Adrenal gland (tissue), 9 donors: ENCODE measurements at regions not wholly inside any gene's neighbourhood (a gene's known extent, or its start where the extent isn't known, plus 50 kb on each side); places are given as distances from the start of the nearest gene placed in this dataset.
A peak's percentile ranks its signal among the peaks of the same experiment; 100 is the strongest.

Experiments
- DNase-seq, 7 donors: peaks; one replicate each; pipeline ENCODE4 v3.0.0-alpha.2; 2019 to 2020
- H3K27ac ChIP-seq, 5 donors: fragments of 200-600 bp; sonication (generic) in 4 of 5; 1 replicate in 3 of 5; 2 replicates in 2 of 5; pipeline versions ENCODE4 v1.5.1 to v1.8.0; 2016 to 2020; ENCODE audit warnings: mild to moderate bottlenecking in 1 of 5
- H3K27me3 ChIP-seq: fragments of 200-600 bp; 2 replicates; pipeline ENCODE4 v1.8.0; 2021
- H3K36me3 ChIP-seq, 2 donors: fragments of 200-600 bp; replicated peaks in 1 of 2; 1 replicate in 1 of 2; 2 replicates in 1 of 2; pipeline versions ENCODE4 v1.5.1 to v1.8.0; 2018 to 2022
- H3K4me1 ChIP-seq, 2 donors: fragments of 200-600 bp; replicated peaks in 1 of 2; 1 replicate in 1 of 2; 2 replicates in 1 of 2; pipeline versions ENCODE4 v1.5.1 to v1.8.0; 2018 to 2021
- H3K4me3 ChIP-seq, 4 donors: fragments of 200-600 bp; sonication (generic) in 3 of 4; one replicate each; pipeline ENCODE4 v1.5.1; 2016 to 2018
- H3K9me3 ChIP-seq, 3 donors: fragments of 200-600 bp; sonication (generic) in 1 of 3; replicated peaks in 1 of 3; 1 replicate in 2 of 3; 2 replicates in 1 of 3; pipeline versions ENCODE4 v1.5.1 to v1.8.0; 2016 to 2021
- CTCF ChIP-seq, 6 experiments: fragments of 450-650 bp in 4 of 6; fragments of 200-600 bp in 2 of 6; sonication (generic) in 1 of 6; IDR thresholded peaks; 1 replicate in 5 of 6; 2 replicates in 1 of 6; pipeline versions ENCODE4 v1.5.1 to v1.8.0; 2016 to 2021; ENCODE audit warnings: antibody characterized with exemption in 6 of 6, mild to moderate bottlenecking in 2 of 6, moderate library complexity in 1 of 6
- POLR2A ChIP-seq, 2 donors: fragments of 450-650 bp; IDR thresholded peaks; one replicate each; pipeline ENCODE4 v1.6.1; 2017; ENCODE audit warnings: antibody characterized with exemption in 2 of 2, mild to moderate bottlenecking in 2 of 2, moderate library complexity in 1 of 2
- WGBS, 4 donors: extraction: QIAGEN DNeasy Blood & Tissue Kit in 2 of 4; methylation state at CpG; one replicate each; pipeline versions ENCODE4 v1.1.5 to v1.1.7; 2013 to 2017; 5-methylcytosine and 5-hydroxymethylcytosine counted together
- intact Hi-C, 2 donors: fragments of 100-400 bp; cut with DNase I; formaldehyde crosslinking; loops; one replicate each; pipeline versions ENCODE4 v1.14.1 to v1.15.0; 2022 to 2023
- donor health status: healthy with polysubstance abuse.
- donor health status: Bipolar disorder and iron deficiency.
- donor health status: DM: yes; HTN: yes; CAD: no.
- donor health status: DM: no; HTN: no; CAD: no.
- donor health status: DM: no; HTN: no; CAD: no.

GRCh38 chr19:5269279-5269678 is 71.3 kb downstream of the PTPRS start:
- 89 to 95% (median 94%) methylated on average over 13 to 17 of the region's 17 CpGs for WGBS, 4 donors
- Histone ChIP-seq H3K4me3 (no peak overlapping the region), H3K4me1 (no peaks in the 10 kb centered on the region), H3K27me3 (no peaks in the 10 kb centered on the region), H3K27ac (no peak overlapping the region), H3K36me3 (peaks cover 0 to 35% of the 10 kb centered on the region in 2 donors), H3K9me3 (no peaks in the 10 kb centered on the region)
- TF ChIP-seq POLR2A (IDR thresholded peaks at IDR 0.05): no peak
- no peak for TF ChIP-seq CTCF (IDR thresholded peaks at IDR 0.05)
- no peak for DNase-seq
- intact Hi-C loops: no loop called here

GRCh38 chr19:5268801-5269200 is 71.8 kb downstream of the PTPRS start:
- peaks cover 0 to 37% of the 10 kb centered on the region in 2 donors for H3K36me3 ChIP-seq
- TF ChIP-seq POLR2A (IDR thresholded peaks at IDR 0.05): no peak
- TF ChIP-seq CTCF (IDR thresholded peaks at IDR 0.05): no peak
- H3K27me3 ChIP-seq: no peaks in the 10 kb centered on the region
- H3K4me3 ChIP-seq: no peak overlapping the region
- no peaks in the 10 kb centered on the region for H3K9me3 ChIP-seq
- intact Hi-C loops: no loop called here
- peak in 1 of 7 donors; percentile 19 for DNase-seq
- WGBS, 4 donors: 84 to 97% (median 85%) methylated on average over 9 to 13 of the region's 13 CpGs
- no peak overlapping the region for H3K27ac ChIP-seq
- no peaks in the 10 kb centered on the region for H3K4me1 ChIP-seq

- 85 to 100% (median 87%) methylated on average over 1 to 9 of the region's 9 CpGs for WGBS, 4 donors
- Histone ChIP-seq H3K27ac (no peak overlapping the region), H3K4me3 (no peak overlapping the region), H3K9me3 (no peaks in the 10 kb centered on the region), H3K36me3 (peaks cover 0 to 22% of the 10 kb centered on the region in 2 donors), H3K27me3 (no peaks in the 10 kb centered on the region), H3K4me1 (no peaks in the 10 kb centered on the region)
- intact Hi-C loops: no loop called here
- TF ChIP-seq POLR2A (IDR thresholded peaks at IDR 0.05) (no peak), CTCF (IDR thresholded peaks at IDR 0.05) (no peak)
- no peak for DNase-seq
These were observed 75.4 kb downstream of the PTPRS start for GRCh38 chr19:5265260-5265659.

- TF ChIP-seq POLR2A (IDR thresholded peaks at IDR 0.05) (no peak), CTCF (IDR thresholded peaks at IDR 0.05) (no peak)
- Histone ChIP-seq H3K4me3 (no peak overlapping the region), H3K4me1 (no peaks in the 10 kb centered on the region), H3K27ac (no peak overlapping the region), H3K27me3 (no peaks in the 10 kb centered on the region), H3K36me3 (peaks cover 0 to 22% of the 10 kb centered on the region in 2 donors), H3K9me3 (no peaks in the 10 kb centered on the region)
- intact Hi-C loops: no loop called here
- DNase-seq: no peak
- 88 to 97% (median 92%) methylated on average over 7 of the region's 7 CpGs for WGBS, 4 donors
These were observed 76.2 kb downstream of the PTPRS start for GRCh38 chr19:5264453-5264852.
